ENCODE measurements at regions not wholly inside any gene's neighbourhood (a gene's known extent, or its start where the extent isn't known, plus 50 kb on each side); places are given as distances from the start of the nearest gene placed in this dataset.
"Not testable (repeated sequence)": the region's sequence is repeated elsewhere in the genome, so short reads cannot be mapped to it uniquely, and the experiment has no call there.

DNA sequence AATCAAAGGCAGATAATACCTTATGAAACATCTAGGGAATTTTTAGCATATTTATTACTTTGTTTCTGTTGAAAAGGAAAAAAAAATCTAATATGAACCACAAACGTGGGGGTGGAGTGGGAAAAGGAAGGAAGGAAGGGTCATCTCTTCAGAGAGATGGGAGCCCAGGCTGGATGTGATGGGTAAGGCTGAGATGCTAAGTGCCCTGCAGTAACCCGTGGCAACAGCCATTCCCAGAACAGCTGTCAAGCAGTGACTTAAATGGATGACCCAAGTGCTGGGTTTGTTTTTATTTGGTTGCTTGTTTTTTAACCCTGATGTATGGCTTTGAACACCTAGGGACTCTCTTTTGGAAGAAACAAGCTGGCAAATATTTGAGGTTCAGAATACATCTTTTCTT is 50.7 kb upstream of the KLF7 start:
- DNase-seq (ENCODE audit: low read depth) = no peak

DNA sequence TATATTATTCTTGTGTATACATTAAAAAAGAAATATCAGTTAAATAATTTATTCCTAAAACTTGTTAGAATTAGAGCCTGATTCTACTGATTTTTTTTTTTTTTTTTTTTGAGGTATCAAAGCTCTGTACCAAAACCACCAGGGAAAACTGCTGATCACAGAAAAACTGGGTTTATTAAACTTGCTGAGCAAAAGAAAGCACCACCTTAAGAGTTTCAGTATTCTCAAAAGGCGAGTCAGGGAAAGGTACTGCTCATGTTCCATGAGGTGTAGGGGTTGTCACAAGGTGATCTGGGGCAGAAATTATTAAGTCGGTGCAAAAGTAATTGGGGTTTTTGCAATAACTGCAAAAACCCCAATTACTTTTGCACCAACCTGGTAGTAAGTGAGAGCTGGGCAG is 51.7 kb upstream of the KLF7 start:
- DNase-seq (ENCODE audit: low read depth) = no peak

DNA sequence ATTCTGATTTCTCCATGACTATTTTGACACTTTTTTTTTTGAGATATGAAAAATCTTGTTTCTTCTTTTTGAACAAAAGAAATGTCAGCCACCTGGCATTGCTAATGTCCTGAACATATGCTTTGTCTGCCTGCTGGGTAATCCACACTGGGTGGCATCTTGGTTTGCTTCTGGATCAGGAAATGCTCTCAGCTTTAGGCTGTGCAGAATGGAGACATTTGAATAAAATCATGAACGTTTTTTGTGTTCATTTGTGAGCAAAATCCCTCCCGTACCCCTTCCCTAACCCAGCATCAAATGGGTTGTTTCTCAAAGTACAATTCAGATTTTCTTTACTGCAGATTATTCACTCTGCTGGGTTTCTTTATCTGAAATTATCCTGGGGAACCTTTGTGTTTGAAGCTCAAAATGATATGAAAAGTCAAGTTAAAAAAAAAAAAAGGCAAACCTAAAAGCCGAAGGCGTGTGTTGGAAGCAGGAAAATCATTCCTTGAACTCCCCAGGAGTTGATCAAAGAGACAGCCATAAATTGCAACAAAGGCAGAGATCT is 53.4 kb upstream of the KLF7 start:
- no peak for DNase-seq (ENCODE audit: low read depth)

DNA sequence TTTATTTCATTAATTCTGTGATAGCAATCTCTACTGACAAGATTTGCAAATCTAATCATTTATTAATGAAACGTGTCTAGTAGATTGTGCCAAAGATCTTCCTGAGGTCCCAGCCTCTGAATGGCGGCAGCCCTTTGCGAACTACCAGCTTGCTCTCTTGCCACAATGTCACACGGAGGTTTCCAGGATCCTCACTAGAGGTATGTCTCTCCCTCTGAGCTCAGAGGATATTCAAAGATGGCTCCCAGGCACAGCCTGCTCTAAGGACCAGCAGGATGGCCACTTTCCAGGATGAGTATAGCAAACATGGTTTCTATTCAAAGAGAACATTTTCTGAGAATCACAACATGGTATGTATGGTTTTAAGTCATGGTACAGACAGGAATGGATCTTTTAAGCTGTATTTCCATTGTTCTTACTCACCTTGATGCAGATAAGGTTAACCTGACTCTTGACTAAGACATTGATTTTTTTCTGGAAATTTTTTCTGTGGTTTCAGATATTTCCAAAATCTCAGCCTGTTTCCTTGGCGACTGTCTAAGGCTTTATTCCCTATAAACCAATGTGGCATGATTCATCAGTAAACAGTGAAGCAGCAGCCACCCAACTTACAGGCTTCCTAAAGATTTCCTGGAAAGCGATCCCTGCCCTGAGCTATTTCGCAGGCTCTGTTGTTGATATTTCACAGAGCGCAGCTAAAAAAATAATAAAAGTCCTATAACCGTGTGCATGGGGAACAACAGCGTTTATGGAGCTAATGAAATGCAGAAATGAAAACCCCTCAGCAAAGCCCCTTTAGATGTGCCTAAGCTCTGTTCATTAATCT is 54.1 kb upstream of the KLF7 start:
- DNase-seq (ENCODE audit: low read depth) = no peak

DNA sequence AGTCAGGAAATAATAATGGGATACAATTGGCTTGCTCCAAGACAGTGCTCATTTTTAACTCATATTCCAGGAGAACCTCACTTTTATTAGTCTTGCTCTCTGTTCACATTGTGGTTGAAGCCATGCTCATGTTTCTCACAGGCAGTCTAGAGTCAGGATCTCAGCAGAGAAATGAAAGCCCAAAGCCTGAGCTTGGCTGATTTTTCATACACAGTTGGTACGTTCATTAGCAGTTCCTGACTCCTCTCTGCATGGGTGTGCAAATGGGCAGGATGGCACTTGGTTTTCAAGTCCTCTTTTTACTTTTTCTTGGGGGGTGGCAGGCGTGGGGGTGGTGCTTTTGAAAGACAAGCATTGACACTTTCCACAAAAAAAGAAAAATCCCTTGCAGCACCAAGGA is 56.0 kb upstream of the KLF7 start:
- DNase-seq (ENCODE audit: low read depth) = no peak

DNA sequence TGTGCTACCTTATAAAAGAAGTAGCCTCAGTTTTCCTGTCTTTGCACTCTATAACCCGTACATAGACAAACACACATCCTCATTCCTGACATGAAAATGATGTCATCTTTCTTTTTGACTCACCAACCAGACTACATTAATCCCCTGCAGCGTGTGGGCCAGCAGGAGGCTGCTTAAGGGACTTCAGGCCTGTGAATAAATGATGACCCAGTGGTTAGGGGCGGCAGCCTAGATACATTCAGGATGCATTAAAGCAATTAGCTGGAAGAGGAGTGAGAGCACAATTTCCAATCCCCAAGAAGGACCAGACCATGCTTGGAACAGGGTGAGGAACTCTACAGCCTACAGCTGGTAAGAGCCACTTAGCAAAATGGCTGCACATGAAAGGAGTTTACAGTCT is 57.3 kb upstream of the KLF7 start:
- DNase-seq (ENCODE audit: low read depth) = no peak

DNA sequence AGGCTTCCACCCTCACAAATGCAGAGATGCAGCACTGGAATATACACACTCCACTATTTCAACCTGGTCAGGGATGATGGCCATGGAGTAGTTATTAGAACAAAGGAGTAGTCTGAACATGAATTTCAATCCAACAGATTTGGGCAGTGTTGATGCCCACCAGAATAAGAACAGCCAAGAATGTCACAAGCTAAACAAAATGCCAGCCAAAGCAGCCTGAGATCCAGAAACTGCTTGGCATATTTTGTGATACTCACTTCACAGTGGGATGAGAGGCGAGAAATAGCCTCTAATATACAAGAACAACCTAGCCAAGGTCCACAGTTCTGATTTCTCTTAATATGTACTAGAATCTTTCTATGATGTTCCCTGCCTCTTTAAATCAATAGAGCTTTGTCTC is 58.6 kb upstream of the KLF7 start:
- DNase-seq (ENCODE audit: low read depth) = no peak

DNA sequence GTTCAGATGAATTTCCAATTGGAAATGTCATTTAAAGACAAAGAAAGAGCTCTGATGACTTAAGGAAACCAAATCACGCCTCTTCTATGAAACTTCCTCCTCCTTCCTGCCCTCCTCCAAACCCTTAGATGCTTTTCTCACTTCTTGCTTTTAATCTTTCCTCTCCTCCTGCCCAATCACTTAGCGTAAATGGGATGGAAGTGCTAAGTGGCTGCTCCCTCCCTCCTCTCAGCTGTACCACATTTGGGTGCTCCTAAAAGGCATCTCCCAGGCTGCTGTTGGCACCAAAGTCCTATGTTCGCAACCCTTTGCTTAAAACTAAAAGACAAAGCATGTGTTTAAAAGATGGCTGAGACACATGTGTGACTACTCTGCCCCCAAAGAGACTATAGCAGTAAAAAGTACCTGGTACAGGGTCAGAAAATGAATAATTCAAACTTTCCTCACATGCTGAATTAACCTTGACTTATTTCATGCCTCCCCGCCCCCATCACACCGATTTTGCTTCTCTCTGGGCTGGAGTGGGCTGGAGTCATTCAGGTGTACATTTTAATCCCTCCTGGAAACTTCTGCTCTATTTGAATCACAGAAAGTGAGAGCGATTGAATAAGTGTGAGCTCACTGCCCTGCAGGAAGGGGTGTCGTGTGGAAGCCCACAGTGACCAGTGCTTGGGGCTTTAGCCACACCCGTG is 59.2 kb upstream of the KLF7 start:
- DNase-seq (ENCODE audit: low read depth) = no peak

DNA sequence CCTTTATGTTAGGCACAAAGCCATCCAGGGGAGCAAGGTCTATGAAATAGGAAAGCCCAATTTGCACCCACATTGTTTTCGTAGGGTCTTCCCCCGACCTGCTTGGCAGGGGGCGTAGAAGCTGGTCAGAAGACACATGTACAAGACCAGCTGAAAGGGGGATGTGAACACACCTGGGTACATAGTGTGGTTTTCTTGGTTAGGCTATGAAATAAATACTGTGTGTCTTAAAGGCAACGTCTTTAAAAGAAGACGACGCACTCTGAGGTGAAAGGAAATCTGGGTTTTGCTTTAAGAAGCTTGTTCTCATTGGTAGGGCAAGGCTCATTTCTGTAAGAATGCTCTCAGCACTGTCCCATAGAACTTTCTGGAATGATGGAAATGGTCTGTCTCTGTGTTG is 60.0 kb upstream of the KLF7 start:
- no peak for DNase-seq (ENCODE audit: low read depth)

DNA sequence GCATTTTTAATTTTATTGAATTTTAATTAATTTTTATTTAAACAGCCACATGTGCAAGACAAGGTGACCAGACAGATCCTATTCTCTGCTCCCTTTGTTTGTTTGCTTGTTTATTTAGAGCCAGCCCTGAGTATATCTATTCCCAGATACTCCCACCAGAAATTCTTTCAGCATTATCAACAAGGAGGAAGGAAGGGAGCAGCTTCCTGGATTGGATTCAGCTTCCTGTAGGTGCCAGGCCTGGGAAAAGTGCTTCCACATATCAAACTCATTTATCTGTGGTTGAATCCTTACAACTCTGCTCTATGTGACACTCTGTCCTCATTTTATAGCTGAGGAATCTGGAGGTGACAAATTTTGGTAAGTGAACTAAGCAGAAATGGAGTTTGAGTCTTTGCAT is 60.5 kb upstream of the KLF7 start:
- DNase-seq (ENCODE audit: low read depth) = no peak

DNA sequence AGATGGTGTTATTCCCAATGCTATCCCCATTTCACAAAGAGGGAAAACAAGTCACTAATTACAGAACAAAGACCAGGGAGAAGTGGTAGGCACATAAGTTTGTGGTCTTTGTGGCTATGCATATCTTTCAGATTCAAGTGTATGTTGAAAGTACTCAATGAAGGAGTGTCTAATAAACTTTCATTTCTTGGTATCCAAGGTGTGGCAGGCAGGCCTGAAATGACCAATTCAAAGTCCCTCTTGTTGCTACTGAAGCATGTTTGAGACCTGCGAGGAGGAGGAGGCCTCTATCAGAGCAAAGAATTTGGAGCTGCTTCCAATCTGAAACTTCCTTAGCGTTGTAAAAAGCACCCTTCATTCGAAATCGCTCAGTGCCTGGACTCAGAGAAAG is 60.9 kb upstream of the KLF7 start:
- no peak for DNase-seq (ENCODE audit: low read depth)

DNA sequence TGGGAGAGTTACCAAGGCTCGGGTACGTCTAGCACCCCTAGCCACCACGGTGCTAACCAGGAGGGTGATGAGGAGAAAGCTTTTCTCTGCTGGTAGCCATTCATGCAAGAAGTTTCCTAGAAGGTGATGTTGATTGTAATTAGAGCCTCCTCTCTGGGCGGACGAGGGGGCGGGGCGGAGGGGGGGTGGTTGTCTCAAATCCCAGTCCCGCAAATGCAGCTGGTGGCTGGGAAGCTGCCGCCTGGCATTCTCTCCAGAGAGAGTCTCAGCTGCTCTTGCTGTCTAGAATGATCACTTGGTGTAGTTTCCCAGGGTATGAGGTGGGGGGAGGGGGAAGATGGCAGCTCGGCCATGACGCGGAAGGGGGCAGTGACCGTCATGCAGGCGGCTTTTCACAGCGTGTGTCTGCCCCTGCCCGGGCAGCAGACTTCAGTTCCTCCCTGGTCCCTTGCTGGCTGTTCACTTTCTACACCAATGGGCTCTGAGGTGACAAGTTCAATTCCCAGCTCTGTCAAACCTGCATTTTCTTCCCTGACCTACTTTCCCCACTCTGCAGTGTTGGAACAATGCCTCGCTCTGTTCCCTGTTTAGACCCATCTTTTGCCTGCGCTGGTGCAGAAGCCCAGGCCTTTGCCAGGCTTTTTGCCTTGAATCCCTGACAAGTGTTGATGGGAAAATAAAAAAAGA is 61.5 kb upstream of the KLF7 start:
- no peak for DNase-seq (ENCODE audit: low read depth)

DNA sequence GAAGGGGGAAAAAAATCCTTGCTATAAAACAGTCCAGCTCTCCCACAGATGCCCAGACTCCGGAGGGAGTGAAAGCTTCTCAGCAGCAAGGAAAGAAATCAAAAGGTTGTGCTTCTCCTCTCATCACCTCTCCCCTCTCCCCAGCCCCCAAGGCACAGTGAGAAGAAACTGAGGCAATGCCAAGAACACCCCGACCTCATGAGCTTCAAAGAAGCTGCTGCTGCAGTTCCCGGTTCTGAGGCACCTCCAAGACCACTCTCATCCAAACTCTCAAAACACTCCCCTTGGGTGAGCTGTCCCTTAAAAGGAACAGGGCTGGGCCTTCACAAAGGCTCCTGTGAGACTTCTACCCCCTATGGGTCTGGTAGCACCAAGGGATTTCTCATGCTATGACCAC is 62.0 kb upstream of the KLF7 start:
- DNase-seq (ENCODE audit: low read depth) = no peak

DNA sequence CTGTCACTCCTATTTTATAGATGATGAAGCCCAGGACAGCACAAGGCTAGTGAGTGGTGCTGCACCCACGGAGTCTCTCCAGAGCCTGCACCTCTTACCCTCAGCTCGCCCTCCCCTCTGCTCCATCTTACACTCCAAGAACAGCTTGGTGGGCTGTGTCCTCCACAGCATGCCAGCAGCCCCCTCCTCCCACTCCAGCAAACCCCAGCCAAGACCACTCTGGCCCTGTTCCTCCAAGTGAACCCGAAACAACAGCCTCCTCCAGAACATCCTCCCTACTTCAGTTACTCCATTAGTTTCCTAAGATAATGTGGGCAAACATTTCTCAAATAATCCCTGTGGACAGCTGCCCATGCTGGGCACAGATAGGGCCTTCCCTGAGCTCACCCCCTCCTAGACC is 62.7 kb upstream of the KLF7 start:
- no peak for DNase-seq (ENCODE audit: low read depth)

DNA sequence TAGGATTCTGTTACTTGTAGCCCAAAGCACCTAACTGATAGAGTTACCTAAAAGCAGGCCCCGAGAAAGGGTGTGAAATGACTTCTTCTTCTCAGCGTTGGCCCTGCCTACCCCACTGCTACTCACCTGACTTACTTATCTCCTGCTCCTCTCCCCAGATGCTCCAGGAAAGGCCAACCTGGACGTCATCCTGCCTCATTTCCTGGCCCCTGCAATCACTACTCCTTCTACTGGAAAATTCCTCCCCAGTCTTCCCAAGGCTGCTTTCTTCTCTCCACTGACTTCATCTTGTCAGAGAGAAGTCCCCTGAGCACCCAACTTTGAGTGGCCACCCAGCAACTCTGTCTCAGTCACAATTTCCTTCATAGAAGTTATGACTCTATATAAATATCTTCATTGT is 63.4 kb upstream of the KLF7 start:
- DNase-seq (ENCODE audit: low read depth) = no peak

DNA sequence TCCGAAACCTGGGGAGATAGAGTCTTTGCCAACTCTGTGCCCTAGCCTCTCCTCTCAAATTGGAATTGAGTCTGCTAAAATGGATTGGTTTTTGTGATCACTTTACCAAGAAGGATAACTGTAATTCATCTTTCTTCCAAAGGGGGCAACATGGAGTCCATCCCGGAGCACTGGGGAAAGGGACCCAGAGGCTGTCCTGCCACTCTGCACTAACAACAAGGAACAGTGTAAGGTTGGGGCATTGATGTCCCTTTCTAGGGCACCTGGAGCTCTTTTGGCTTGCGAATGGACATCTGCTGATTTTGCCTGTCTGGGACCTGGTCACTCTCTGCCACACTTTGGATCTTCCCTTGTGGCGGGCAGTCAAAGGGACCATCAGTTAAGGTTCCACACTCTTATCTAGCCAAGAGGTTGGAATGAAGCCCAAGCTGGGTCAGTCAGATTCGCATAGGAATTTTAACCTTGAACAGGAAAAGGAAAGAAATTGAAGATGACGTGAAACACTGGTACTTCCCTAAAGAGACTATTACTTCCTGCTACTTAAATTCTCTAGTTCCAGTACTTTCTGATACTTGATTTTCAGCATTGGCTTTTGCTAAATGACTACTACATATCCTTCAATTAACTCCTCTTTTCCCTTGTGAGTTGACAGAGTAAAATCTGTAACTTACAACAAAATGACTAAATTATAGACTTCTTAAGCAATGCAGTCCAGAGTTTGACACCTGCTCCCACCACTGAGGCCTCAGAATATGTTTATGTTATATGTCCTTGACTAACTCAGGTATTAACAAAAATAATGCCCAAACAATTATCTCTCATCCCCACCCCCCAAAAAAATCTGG is 64.7 kb upstream of the KLF7 start:
- DNase-seq (ENCODE audit: low read depth) = no peak

DNA sequence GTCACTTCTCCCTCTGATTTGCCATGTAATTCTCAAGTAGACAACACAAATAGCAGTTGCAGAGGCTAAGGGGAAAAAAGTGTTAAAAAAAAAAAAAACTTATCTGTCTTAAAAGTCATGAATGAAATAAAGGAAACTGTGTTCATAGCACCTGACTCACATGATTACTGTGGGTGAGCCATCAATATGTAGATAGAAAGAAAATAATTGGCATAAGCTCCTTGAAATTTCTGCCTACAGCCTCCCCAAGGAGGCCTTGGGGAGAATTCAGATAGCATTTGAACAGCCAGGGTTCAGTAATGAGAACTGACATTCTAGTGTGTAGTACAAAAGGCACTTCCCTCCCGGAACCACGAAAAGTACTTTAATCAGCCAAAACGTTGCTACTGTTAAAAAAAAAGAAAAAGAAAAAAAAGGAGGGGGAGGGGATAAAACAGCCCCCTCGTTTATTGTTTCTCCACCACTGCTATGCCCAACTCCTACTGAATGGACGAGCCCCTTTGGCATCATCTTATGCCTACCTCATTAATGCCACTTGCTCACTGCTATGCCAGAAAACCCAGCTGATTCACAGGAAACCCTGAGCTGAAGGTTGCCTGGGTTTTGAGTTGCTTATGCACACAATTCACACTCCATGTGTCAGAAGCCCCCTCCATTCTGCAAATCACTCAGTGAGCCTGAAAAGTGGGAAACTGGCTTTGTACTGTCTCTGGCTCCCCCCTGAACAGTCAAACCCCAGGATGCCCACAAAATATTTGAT is 65.5 kb upstream of the KLF7 start:
- DNase-seq (ENCODE audit: low read depth) = no peak

DNA sequence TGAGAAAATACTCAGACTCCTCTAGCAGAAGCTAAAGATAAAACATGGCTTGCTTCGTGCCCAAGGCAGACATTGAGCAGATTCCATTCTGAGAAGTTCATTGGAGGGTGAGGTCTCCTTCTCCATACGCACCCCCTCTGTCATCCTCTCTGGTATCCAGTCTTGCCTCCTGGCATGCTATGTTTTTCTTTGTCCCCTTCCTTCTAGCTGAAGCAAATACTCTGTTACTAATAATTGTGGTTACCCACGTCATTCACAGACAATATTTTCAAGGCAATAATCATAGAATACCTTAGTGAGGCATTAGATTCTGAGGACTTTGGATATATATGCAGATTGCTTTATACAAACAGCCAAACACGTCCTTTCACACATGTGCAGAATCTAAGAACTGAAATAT is 66.2 kb upstream of the KLF7 start:
- no peak for DNase-seq (ENCODE audit: low read depth)

DNA sequence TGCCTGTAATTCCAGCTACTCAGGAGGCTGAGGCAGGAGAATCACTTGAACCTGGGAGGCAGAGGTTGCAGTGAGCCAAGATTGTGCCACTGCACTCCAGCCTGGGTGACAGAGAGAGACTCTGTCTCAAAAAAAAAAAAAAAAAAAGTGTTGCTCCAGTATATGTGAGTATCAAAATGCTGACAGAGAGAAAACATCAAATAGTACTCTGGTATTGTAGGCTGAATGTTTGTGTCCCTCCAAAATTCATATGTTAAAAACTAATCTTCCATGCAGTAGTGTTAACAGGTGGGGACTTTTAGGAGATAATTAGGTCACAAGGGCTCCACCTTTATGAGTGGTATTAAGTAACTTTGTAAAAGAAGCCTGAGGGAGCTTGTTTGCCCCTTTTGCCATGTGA is 67.4 kb upstream of the KLF7 start:
- not testable (repeated sequence) for DNase-seq (ENCODE audit: low read depth)

DNA sequence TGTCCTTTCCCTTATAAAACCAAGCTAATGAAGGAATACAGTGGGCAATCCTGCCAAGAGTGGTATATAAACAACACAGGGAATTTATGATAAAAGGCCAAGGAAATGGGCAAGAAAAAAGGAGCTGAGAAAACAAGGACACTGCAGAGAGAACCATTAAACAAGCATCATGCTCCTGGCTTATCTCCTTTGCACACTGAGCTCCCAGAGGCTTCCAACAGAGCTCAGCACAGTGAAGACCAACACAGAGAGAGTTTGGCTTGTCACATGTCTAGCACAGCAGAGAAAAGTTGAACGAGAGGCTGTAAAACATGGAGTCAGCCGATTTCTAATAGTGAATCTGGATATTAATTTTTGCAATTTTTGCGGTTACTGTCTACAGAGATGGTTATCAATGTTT is 68.0 kb upstream of the KLF7 start:
- DNase-seq (ENCODE audit: low read depth) = no peak

DNA sequence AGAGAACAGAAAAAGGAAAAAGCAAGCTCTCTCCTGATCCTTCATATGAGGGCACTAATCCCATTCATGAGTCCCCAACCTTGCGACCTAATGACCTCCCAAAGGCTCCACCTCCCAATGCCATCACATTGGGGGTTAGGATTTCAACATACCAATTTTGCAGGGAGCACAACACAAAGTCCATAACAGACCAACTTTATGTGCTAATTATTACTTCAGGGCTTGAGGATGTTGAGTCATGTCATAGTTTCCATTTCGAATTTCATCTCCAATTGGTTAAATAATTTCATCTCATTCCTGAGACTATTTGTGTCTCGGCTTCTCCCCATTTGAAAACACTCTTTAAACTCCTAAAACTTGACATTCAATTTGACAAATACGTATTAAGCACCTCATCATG is 69.9 kb upstream of the KLF7 start:
- no peak for DNase-seq (ENCODE audit: low read depth)

All from activated T-cell treated with anti-CD3 and anti-CD28 coated beads for 1 hour (primary cell).